ENCODE measurements at regions not wholly inside any gene's neighbourhood (a gene's known extent, or its start where the extent isn't known, plus 50 kb on each side); places are given as distances from the start of the nearest gene placed in this dataset.

DNA sequence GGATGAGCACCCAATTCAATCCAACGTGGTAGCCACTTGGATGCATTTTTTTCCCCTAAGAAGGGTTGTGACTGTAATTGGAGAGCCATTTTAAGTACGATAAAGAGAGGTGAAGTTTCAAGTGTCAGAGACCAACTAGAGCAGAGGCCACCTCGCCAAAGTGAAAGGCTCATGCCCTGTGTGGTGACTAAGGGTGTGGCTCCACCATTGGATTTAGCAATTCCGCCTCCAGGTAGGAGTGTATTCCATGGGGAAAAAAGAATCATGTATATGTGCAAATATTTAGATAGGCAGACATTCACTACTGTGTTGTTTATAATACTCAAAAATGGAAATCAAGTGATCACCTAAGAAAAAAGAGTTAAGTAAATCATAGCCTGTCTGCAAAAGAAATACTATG lies 53.1 kb upstream of the S1PR3 start:
- no peaks in the 10 kb centered on the region for H3K27me3 ChIP-seq (ENCODE audit: control insufficient read depth in 1 of 2, insufficient read depth in 2 of 2, low read length in 2 of 2)
- no peak overlapping the region for H3K27ac ChIP-seq (ENCODE audit: low read depth, low read length)
- H3K4me3 ChIP-seq (ENCODE audit: low read depth in 1 of 2, low read length in 2 of 2): no peak overlapping the region
- H3K9me3 ChIP-seq (ENCODE audit: control insufficient read depth in 1 of 2, low read length in 2 of 2): no peaks in the 10 kb centered on the region
- peaks cover 0 to 6% of the 10 kb centered on the region in 2 donors for H3K4me1 ChIP-seq (ENCODE audit: control insufficient read depth in 1 of 2, insufficient read depth in 2 of 2, low read length in 2 of 2)
- H3K9ac ChIP-seq (ENCODE audit: low read depth in 1 of 2, low read length in 2 of 2): no peak overlapping the region
- H3K36me3 ChIP-seq (ENCODE audit: control insufficient read depth in 1 of 2, insufficient read depth in 2 of 2, low read length in 2 of 2): no peaks in the 10 kb centered on the region
